LNCaP clone FGC (cell line): ENCODE measurements at regions not wholly inside any gene's neighbourhood (a gene's known extent, or its start where the extent isn't known, plus 50 kb on each side); places are given as distances from the start of the nearest gene placed in this dataset.
"Not testable (repeated sequence)": the region's sequence is repeated elsewhere in the genome, so short reads cannot be mapped to it uniquely, and the experiment has no call there.

ENCODE experiments used
- DNase-seq: peaks from one replicate; pipeline ENCODE4 v3.0.0-alpha.2; 2011; ENCODE audit warnings: low read depth
- H3K4me3 ChIP-seq: 2 replicates; pipeline ENCODE4 v1.5.1; 2011; ENCODE audit warnings: mild to moderate bottlenecking, low read depth, low read length, control low read depth
- TF ChIP-seq, protein P1 (sequence below): IDR thresholded peaks from 2 replicates; pipeline ENCODE4 v1.5.1; 2012; ENCODE audit warnings: mild to moderate bottlenecking; ENCODE audit not compliant: control insufficient read depth, insufficient read depth; ENCODE audit errors: extremely low read depth

DNA sequence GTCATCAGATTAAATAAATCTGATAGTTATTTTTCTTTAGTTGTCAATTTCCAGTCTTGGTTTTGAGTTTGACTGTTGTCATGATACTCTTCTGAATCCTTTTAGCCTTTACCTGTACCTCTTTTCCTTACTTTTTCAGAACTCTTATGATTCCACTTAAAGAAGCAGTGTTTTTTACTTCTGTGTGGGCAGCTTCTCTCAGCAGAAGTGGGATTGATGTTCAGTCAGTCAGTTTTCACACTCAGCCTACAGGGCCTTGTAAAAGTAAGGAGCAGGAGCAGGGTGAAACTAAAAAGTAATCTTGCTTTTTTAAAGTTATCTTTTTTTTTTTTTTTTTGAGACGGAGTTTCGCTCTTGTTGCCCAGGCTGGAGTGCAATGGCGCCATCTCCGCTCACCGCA, 75.1 kb downstream of the HAUS1 start:
- TF ChIP-seq, protein P1, sequence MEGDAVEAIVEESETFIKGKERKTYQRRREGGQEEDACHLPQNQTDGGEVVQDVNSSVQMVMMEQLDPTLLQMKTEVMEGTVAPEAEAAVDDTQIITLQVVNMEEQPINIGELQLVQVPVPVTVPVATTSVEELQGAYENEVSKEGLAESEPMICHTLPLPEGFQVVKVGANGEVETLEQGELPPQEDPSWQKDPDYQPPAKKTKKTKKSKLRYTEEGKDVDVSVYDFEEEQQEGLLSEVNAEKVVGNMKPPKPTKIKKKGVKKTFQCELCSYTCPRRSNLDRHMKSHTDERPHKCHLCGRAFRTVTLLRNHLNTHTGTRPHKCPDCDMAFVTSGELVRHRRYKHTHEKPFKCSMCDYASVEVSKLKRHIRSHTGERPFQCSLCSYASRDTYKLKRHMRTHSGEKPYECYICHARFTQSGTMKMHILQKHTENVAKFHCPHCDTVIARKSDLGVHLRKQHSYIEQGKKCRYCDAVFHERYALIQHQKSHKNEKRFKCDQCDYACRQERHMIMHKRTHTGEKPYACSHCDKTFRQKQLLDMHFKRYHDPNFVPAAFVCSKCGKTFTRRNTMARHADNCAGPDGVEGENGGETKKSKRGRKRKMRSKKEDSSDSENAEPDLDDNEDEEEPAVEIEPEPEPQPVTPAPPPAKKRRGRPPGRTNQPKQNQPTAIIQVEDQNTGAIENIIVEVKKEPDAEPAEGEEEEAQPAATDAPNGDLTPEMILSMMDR = no peak
- H3K4me3 ChIP-seq = no peak overlapping the region
- DNase-seq = no peak

- TF ChIP-seq, protein P1 = no peak
- no peak for DNase-seq
- no peak overlapping the region for H3K4me3 ChIP-seq
Observed at GRCh38 chr18:46182633-46183358, 78.6 kb downstream of the HAUS1 start.

DNA sequence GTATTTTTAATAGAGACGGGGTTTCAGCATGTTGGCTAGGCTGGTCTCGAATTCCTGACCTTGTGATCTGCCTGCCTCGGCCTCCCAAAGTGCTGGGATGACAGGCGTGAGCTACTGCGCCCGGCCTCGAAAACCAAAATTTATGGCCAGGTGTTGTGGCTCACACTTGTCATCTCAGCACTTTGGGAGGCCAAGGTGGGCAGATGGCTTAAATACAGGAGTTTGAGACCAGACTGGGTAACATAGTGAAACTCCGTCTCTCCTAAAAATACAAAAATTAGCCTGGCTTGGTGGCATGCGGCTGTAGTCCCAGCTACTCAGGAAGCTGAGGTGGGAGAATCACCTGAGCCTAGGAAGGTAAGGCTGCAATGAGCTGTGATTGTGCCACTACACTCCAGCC, 80.1 kb downstream of the HAUS1 start:
- H3K4me3 ChIP-seq, DNase-seq: not testable (repeated sequence)

- no peak for DNase-seq
- no peak overlapping the region for H3K4me3 ChIP-seq
- TF ChIP-seq, protein P1 = no peak
Observed at GRCh38 chr18:46184727-46185126, 80.5 kb downstream of the HAUS1 start.

GRCh38 chr18:46190667-46191066, 86.5 kb downstream of the HAUS1 start:
- H3K4me3 ChIP-seq = no peak overlapping the region
- DNase-seq = no peak
- TF ChIP-seq, protein P1 = no peak

GRCh38 chr18:46196627-46197243, 92.5 kb downstream of the HAUS1 start:
- TF ChIP-seq, protein P1 = no peak
- no peak overlapping the region for H3K4me3 ChIP-seq
- no peak for DNase-seq

- DNase-seq = peak; percentile 91
- TF ChIP-seq, protein P1 = no peak
- no peak overlapping the region for H3K4me3 ChIP-seq
Observed at GRCh38 chr18:46199515-46200147, 95.4 kb downstream of the HAUS1 start.

- DNase-seq, H3K4me3 ChIP-seq: not testable (repeated sequence)
Observed at GRCh38 chr18:46200178-46201055, 96.2 kb downstream of the HAUS1 start.
